Amniotic stem cell (primary cell): ENCODE measurements at regions not wholly inside any gene's neighbourhood (a gene's known extent, or its start where the extent isn't known, plus 50 kb on each side); places are given as distances from the start of the nearest gene placed in this dataset.
"Not testable (repeated sequence)": the region's sequence is repeated elsewhere in the genome, so short reads cannot be mapped to it uniquely, and the experiment has no call there.

Experiments
- DNase-seq: peaks from one replicate; lab custom pipeline; 2025; lab: John Stamatoyannopoulos, UW

- no peak for DNase-seq
These were observed 98.9 kb upstream of the PMAIP1 start for GRCh38 chr18:59800897-59801296.

GRCh38 chr18:59799383-59800015, 100.3 kb upstream of the PMAIP1 start:
- DNase-seq = no peak

GRCh38 chr18:59795882-59796281, 98.7 kb upstream of the CCBE1 start:
- DNase-seq = no peak

- no peak for DNase-seq
These were observed 95.1 kb upstream of the CCBE1 start for GRCh38 chr18:59792353-59792752.

GRCh38 chr18:59790346-59790936, 93.2 kb upstream of the CCBE1 start:
- DNase-seq = not testable (repeated sequence)

GRCh38 chr18:59788791-59789106, 91.5 kb upstream of the CCBE1 start:
- no peak for DNase-seq

- peak; percentile 43 for DNase-seq
These were observed 91.0 kb upstream of the CCBE1 start for GRCh38 chr18:59787998-59788790.

- no peak for DNase-seq
These were observed 87.5 kb upstream of the CCBE1 start for GRCh38 chr18:59784694-59785093.

GRCh38 chr18:59783138-59783537, 85.9 kb upstream of the CCBE1 start:
- peak; percentile 64 for DNase-seq

GRCh38 chr18:59779979-59780378, 82.8 kb upstream of the CCBE1 start:
- DNase-seq = peak; percentile 62

GRCh38 chr18:59778434-59778833, 81.2 kb upstream of the CCBE1 start:
- DNase-seq = no peak

GRCh38 chr18:59777636-59778035, 80.4 kb upstream of the CCBE1 start:
- DNase-seq = no peak

GRCh38 chr18:59769129-59769865, 72.1 kb upstream of the CCBE1 start:
- no peak for DNase-seq

GRCh38 chr18:59768409-59768808, 71.2 kb upstream of the CCBE1 start:
- no peak for DNase-seq

GRCh38 chr18:59767732-59768131, 70.5 kb upstream of the CCBE1 start:
- DNase-seq = no peak

- no peak for DNase-seq
These were observed 68.1 kb upstream of the CCBE1 start for GRCh38 chr18:59765343-59765742.

GRCh38 chr18:59764281-59764680, 67.1 kb upstream of the CCBE1 start:
- no peak for DNase-seq

- no peak for DNase-seq
These were observed 66.4 kb upstream of the CCBE1 start for GRCh38 chr18:59763541-59764136.

GRCh38 chr18:59760619-59761600, 63.7 kb upstream of the CCBE1 start:
- no peak for DNase-seq

- DNase-seq = no peak
These were observed 63.0 kb upstream of the CCBE1 start for GRCh38 chr18:59760212-59760611.

- DNase-seq = no peak
These were observed 61.6 kb upstream of the CCBE1 start for GRCh38 chr18:59758837-59759236.
